ENCODE measurements at regions not wholly inside any gene's neighbourhood (a gene's known extent, or its start where the extent isn't known, plus 50 kb on each side); places are given as distances from the start of the nearest gene placed in this dataset.

- Histone ChIP-seq H3K27me3 (replicated peaks) (no peaks in the 10 kb centered on the region), H3K36me3 (replicated peaks) (no peaks in the 10 kb centered on the region), H3K4me3 (ENCODE audit: low read depth, low read length) (no peak overlapping the region), H3K27ac (no peak overlapping the region)
- TF ChIP-seq CTCF (IDR thresholded peaks at IDR 0.05; ENCODE audit: low read depth, low read length, missing control alignments), result no peak
- no peak for DNase-seq
- in situ Hi-C loops (cut with HindIII; ENCODE audit: low pct_ligation_motif_present, low sequenced_read_pairs), result no loop called here
Measured at GRCh38 chr3:6719999-6720398, 140.9 kb upstream of the GRM7 start.

GRCh38 chr3:6721491-6721890 is 139.4 kb upstream of the GRM7 start:
- Histone ChIP-seq H3K36me3 (replicated peaks) (no peaks in the 10 kb centered on the region), H3K4me3 (ENCODE audit: low read depth, low read length) (no peak overlapping the region), H3K27ac (no peak overlapping the region), H3K27me3 (replicated peaks) (no peaks in the 10 kb centered on the region)
- in situ Hi-C loops (cut with HindIII; ENCODE audit: low pct_ligation_motif_present, low sequenced_read_pairs), result no loop called here
- DNase-seq, result no peak
- TF ChIP-seq CTCF (IDR thresholded peaks at IDR 0.05; ENCODE audit: low read depth, low read length, missing control alignments), result no peak

GRCh38 chr3:6723205-6723604 is 137.7 kb upstream of the GRM7 start:
- no peaks in the 10 kb centered on the region for H3K36me3 ChIP-seq (replicated peaks)
- in situ Hi-C loops (cut with HindIII; ENCODE audit: low pct_ligation_motif_present, low sequenced_read_pairs), result no loop called here
- H3K4me3 ChIP-seq (ENCODE audit: low read depth, low read length), result no peak overlapping the region
- DNase-seq, result no peak
- H3K27ac ChIP-seq, result no peak overlapping the region
- TF ChIP-seq CTCF (IDR thresholded peaks at IDR 0.05; ENCODE audit: low read depth, low read length, missing control alignments), result no peak
- no peaks in the 10 kb centered on the region for H3K27me3 ChIP-seq (replicated peaks)

GRCh38 chr3:6726811-6727210 is 134.1 kb upstream of the GRM7 start:
- in situ Hi-C loops (cut with HindIII; ENCODE audit: low pct_ligation_motif_present, low sequenced_read_pairs), result no loop called here
- no peaks in the 10 kb centered on the region for H3K27me3 ChIP-seq (replicated peaks)
- DNase-seq, result no peak

GRCh38 chr3:6732807-6733206 is 128.1 kb upstream of the GRM7 start:
- Histone ChIP-seq H3K27ac (no peak overlapping the region), H3K4me3 (ENCODE audit: low read depth, low read length) (no peak overlapping the region), H3K36me3 (replicated peaks) (no peaks in the 10 kb centered on the region), H3K27me3 (replicated peaks) (no peaks in the 10 kb centered on the region)
- in situ Hi-C loops (cut with HindIII; ENCODE audit: low pct_ligation_motif_present, low sequenced_read_pairs), result no loop called here
- no peak for TF ChIP-seq CTCF (IDR thresholded peaks at IDR 0.05; ENCODE audit: low read depth, low read length, missing control alignments)
- DNase-seq, result no peak

More at GRCh38 chr3:6726811-6727210, 134.1 kb upstream of the GRM7 start:
- no peak for TF ChIP-seq CTCF (IDR thresholded peaks at IDR 0.05; ENCODE audit: low read depth, low read length, missing control alignments)
- Histone ChIP-seq H3K36me3 (replicated peaks) (no peaks in the 10 kb centered on the region), H3K4me3 (ENCODE audit: low read depth, low read length) (no peak overlapping the region), H3K27ac (no peak overlapping the region)

GRCh38 chr3:6733699-6734394 is 127.1 kb upstream of the GRM7 start:
- TF ChIP-seq CTCF (IDR thresholded peaks at IDR 0.05; ENCODE audit: low read depth, low read length, missing control alignments), result no peak
- no peak for DNase-seq
- no peaks in the 10 kb centered on the region for H3K27me3 ChIP-seq (replicated peaks)
- H3K27ac ChIP-seq, result no peak overlapping the region
- in situ Hi-C loops (cut with HindIII; ENCODE audit: low pct_ligation_motif_present, low sequenced_read_pairs), result no loop called here
- H3K36me3 ChIP-seq (replicated peaks), result no peaks in the 10 kb centered on the region
- H3K4me3 ChIP-seq (ENCODE audit: low read depth, low read length), result no peak overlapping the region
